OCI-LY7 (cell line): ENCODE measurements at regions not wholly inside any gene's neighbourhood (a gene's known extent, or its start where the extent isn't known, plus 50 kb on each side); places are given as distances from the start of the nearest gene placed in this dataset.

ENCODE experiments used
- BruUV-seq: library from RNA; stranded (reverse); fragments of 400-500 nt; replicated peaks from 2 replicates; lab custom pipeline; 2021; lab: Mats Ljungman, UMichigan
- CTCF ChIA-PET: fragments of 300-600 bp; sonication (Branson Sonifier 250); formaldehyde crosslinking; loops from one replicate; lab custom pipeline; 2022; ENCODE audit warnings: antibody characterized with exemption; ENCODE audit not compliant: unreplicated experiment; lab: Charles Lee
- POLR2A ChIA-PET: fragments of 300-600 bp; sonication (Branson Sonifier 250); formaldehyde crosslinking; loops from one replicate; lab custom pipeline; 2022; ENCODE audit warnings: antibody characterized with exemption; lab: Charles Lee
- DNase-seq: peaks from one replicate; pipeline ENCODE4 v3.0.0-alpha.2; 2015; ENCODE audit warnings: low spot score
- H2AFZ ChIP-seq: fragments of 200-600 bp; sonication (generic), shearing (Covaris generic); 2 replicates; pipeline ENCODE4 v1.6.1; 2014; ENCODE audit warnings: mild to moderate bottlenecking, antibody characterized with exemption, low read length, moderate library complexity
- H3K27ac ChIP-seq: fragments of 200-600 bp; sonication (generic); 2 replicates; pipeline ENCODE4 v1.5.1; 2014; ENCODE audit warnings: mixed run types, low read depth, mild to moderate bottlenecking, moderate library complexity, low read length, inconsistent platforms; ENCODE audit not compliant: poor library complexity, severe bottlenecking
- H3K36me3 ChIP-seq: fragments of 200-600 bp; sonication (generic); 2 replicates; pipeline ENCODE4 v1.6.1; 2014; ENCODE audit warnings: mild to moderate bottlenecking, antibody characterized with exemption, low read length, moderate library complexity, mixed read lengths; ENCODE audit not compliant: insufficient read depth
- H3K4me1 ChIP-seq: fragments of 200-600 bp; sonication (generic); 2 replicates; pipeline ENCODE4 v1.5.1; 2014; ENCODE audit warnings: mild to moderate bottlenecking, low read length; ENCODE audit not compliant: insufficient read depth, poor library complexity, severe bottlenecking
- H3K4me2 ChIP-seq: fragments of 200-600 bp; sonication (generic); 2 replicates; pipeline ENCODE4 v1.6.1; 2014; ENCODE audit warnings: mild to moderate bottlenecking, low read length
- H3K4me3 ChIP-seq: fragments of 200-600 bp; sonication (generic); 2 replicates; pipeline ENCODE4 v1.5.1; 2014; ENCODE audit warnings: mild to moderate bottlenecking, low read depth, low read length; ENCODE audit not compliant: poor library complexity, severe bottlenecking
- H3K79me2 ChIP-seq: fragments of 200-600 bp; sonication (generic); 2 replicates; pipeline ENCODE4 v1.6.1; 2016; ENCODE audit warnings: low read depth, mild to moderate bottlenecking, low read length, moderate library complexity, mixed read lengths; ENCODE audit not compliant: insufficient read depth
- H3K9me2 ChIP-seq: fragments of 200-600 bp; sonication (generic); 2 replicates; pipeline ENCODE4 v1.6.1; 2016; ENCODE audit warnings: mild to moderate bottlenecking, low read length, mixed read lengths; ENCODE audit not compliant: insufficient read depth
- H3K9me3 ChIP-seq: fragments of 200-600 bp; sonication (generic); 2 replicates; pipeline ENCODE4 v1.6.1; 2014; ENCODE audit warnings: mild to moderate bottlenecking, mixed run types, low read length, mixed read lengths
- H4K20me1 ChIP-seq: fragments of 200-600 bp; sonication (generic); 2 replicates; pipeline ENCODE4 v1.6.1; 2014; ENCODE audit warnings: mild to moderate bottlenecking, antibody characterized with exemption, low read length, moderate library complexity, mixed read lengths; ENCODE audit not compliant: insufficient read depth
- CTCF ChIP-seq: fragments of 200-600 bp; sonication (generic); conservative IDR thresholded peaks from 2 replicates; pipeline ENCODE4 v1.5.1; 2014; ENCODE audit warnings: mild to moderate bottlenecking, antibody characterized with exemption, low read length, moderate library complexity, mixed read lengths
- EZH2phosphoT487 ChIP-seq: fragments of 200-600 bp; sonication (generic); IDR thresholded peaks from 2 replicates; pipeline ENCODE4 v1.6.1; 2018; ENCODE audit warnings: low read depth, borderline replicate concordance, mild to moderate bottlenecking, mixed run types, antibody characterized with exemption, low read length, moderate library complexity, mixed read lengths
- intact Hi-C: fragments of 100-400 bp; cut with micrococcal nuclease; formaldehyde crosslinking; loops from one replicate; pipeline ENCODE4 v1.10.0; 2022; ENCODE audit not compliant: unreplicated experiment

DNA sequence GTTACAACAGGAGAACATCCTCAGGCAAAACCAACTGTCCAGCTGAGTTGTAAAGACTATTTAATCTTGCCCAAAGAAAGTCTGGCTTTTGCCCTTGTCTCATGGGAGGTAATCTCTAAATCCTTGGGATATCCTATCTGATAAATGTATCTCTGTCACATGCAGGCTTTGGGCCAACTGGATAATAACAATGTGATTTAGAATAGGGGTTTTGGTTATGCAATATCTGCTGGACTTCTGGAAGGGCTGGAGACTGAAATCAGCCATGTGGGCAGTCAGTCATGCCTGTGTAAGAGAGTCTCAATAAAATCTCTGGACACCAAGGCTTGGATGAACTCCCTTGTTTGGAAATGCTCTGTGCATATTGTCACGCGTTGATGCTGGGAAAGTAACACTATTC is 56.3 kb upstream of the PRL start:
- BruUV-seq = no TSS peak
- H3K9me2 ChIP-seq = no peaks in the 10 kb centered on the region
- H3K9me3 ChIP-seq = no peaks in the 10 kb centered on the region
- no peaks in the 10 kb centered on the region for H3K79me2 ChIP-seq
- POLR2A ChIA-PET = interaction anchor here (0.6 kb wide), 1 partner anchor 1093 kb away, joined by 4 read pairs; no protein-coding TSS in a partner anchor
- no peak overlapping the region for H2AFZ ChIP-seq
- TF ChIP-seq CTCF (no peak), EZH2phosphoT487 (no peak)
- CTCF ChIA-PET = no interaction called here
- intact Hi-C loops = no loop called here
- no peaks in the 10 kb centered on the region for H3K4me1 ChIP-seq
- no peak for DNase-seq
- no peak overlapping the region for H3K4me2 ChIP-seq
- H3K27ac ChIP-seq = no peak overlapping the region
- no peaks in the 10 kb centered on the region for H3K36me3 ChIP-seq
- no peaks in the 10 kb centered on the region for H4K20me1 ChIP-seq
- no peak overlapping the region for H3K4me3 ChIP-seq

- H3K36me3 ChIP-seq = no peaks in the 10 kb centered on the region
- H3K4me1 ChIP-seq = no peaks in the 10 kb centered on the region
- no peak overlapping the region for H3K4me3 ChIP-seq
- no peak overlapping the region for H2AFZ ChIP-seq
- no peak overlapping the region for H3K27ac ChIP-seq
- ChIA-PET POLR2A (interaction anchor here (1.0 kb wide), 1 partner anchor 10 kb away, joined by 3 read pairs; no protein-coding TSS in a partner anchor), CTCF (no interaction called here)
- no peak for DNase-seq
- intact Hi-C loops = no loop called here
- H3K9me2 ChIP-seq = no peaks in the 10 kb centered on the region
- H3K79me2 ChIP-seq = no peaks in the 10 kb centered on the region
- H4K20me1 ChIP-seq = no peaks in the 10 kb centered on the region
- H3K4me2 ChIP-seq = no peak overlapping the region
- no peaks in the 10 kb centered on the region for H3K9me3 ChIP-seq
- TF ChIP-seq CTCF = no peak
- TF ChIP-seq EZH2phosphoT487 = no peak
- BruUV-seq = no TSS peak
Observed at GRCh38 chr6:22356362-22356940, 59.6 kb upstream of the PRL start.

DNA sequence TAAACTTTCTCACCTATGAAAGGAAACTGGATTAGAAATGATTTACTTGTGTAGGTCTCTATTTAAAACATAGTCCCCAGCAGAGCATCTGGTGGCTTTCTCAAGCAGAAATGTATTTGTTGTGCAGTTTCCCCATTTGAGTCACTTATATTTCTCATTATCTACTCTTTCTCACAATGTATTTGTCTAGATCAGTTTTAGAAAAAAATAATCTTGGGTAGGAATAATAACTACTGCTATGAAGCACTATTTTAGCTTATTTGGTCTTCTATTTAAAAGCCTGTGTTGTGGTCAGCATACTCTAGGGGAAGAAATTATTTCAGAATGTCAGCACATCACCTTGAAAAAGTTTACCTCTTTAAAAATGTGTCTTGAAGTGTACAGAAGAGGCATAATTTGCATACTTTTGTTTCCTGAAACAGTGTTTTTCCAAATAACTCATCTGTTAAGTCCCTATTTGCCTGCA is 60.9 kb upstream of the PRL start:
- ChIA-PET CTCF (no interaction called here), POLR2A (no interaction called here)
- no TSS peak for BruUV-seq
- no peaks in the 10 kb centered on the region for H3K4me1 ChIP-seq
- H3K9me3 ChIP-seq = no peaks in the 10 kb centered on the region
- no peak overlapping the region for H3K4me2 ChIP-seq
- H4K20me1 ChIP-seq = no peaks in the 10 kb centered on the region
- intact Hi-C loops = no loop called here
- no peak for DNase-seq
- TF ChIP-seq CTCF = no peak
- no peak for TF ChIP-seq EZH2phosphoT487
- H3K36me3 ChIP-seq = no peaks in the 10 kb centered on the region
- no peaks in the 10 kb centered on the region for H3K79me2 ChIP-seq
- no peak overlapping the region for H3K27ac ChIP-seq
- H3K9me2 ChIP-seq = no peaks in the 10 kb centered on the region
- no peak overlapping the region for H2AFZ ChIP-seq
- no peak overlapping the region for H3K4me3 ChIP-seq
